ENCODE measurements at regions not wholly inside any gene's neighbourhood (a gene's known extent, or its start where the extent isn't known, plus 50 kb on each side); places are given as distances from the start of the nearest gene placed in this dataset.

- Mint-ChIP-seq H3K4me1 (ENCODE audit: low read depth) (peaks cover 13% of the 10 kb centered on the region), H3K27ac (no peak overlapping the region), H3K4me3 (no peak overlapping the region), H3K9me3 (no peaks in the 10 kb centered on the region), H3K36me3 (ENCODE audit: low read depth) (no peaks in the 10 kb centered on the region), H3K27me3 (peaks cover 2% of the 10 kb centered on the region)
- intact Hi-C loops (cut with micrococcal nuclease), result no loop called here
These were observed 281.1 kb upstream of the MGAT5 start for GRCh38 chr2:133972786-133973185.

GRCh38 chr2:133974353-133974752 lies 279.5 kb upstream of the MGAT5 start:
- Mint-ChIP-seq H3K4me1 (ENCODE audit: low read depth) (peaks cover 5% of the 10 kb centered on the region), H3K9me3 (no peaks in the 10 kb centered on the region), H3K27ac (no peak overlapping the region), H3K36me3 (ENCODE audit: low read depth) (no peaks in the 10 kb centered on the region), H3K27me3 (peaks cover 2% of the 10 kb centered on the region), H3K4me3 (no peak overlapping the region)
- intact Hi-C loops (cut with micrococcal nuclease), result no loop called here

- Mint-ChIP-seq H3K4me1 (ENCODE audit: low read depth) (peaks cover 5% of the 10 kb centered on the region), H3K9me3 (no peaks in the 10 kb centered on the region), H3K27ac (no peak overlapping the region), H3K27me3 (peaks cover 2% of the 10 kb centered on the region), H3K4me3 (no peak overlapping the region), H3K36me3 (ENCODE audit: low read depth) (no peaks in the 10 kb centered on the region)
- intact Hi-C loops (cut with micrococcal nuclease), result no loop called here
These were observed 278.7 kb upstream of the MGAT5 start for GRCh38 chr2:133975135-133975534.

GRCh38 chr2:133975676-133976428 lies 278.0 kb upstream of the MGAT5 start:
- no peaks in the 10 kb centered on the region for H3K9me3 Mint-ChIP-seq
- no peaks in the 10 kb centered on the region for H3K36me3 Mint-ChIP-seq (ENCODE audit: low read depth)
- H3K4me1 Mint-ChIP-seq (ENCODE audit: low read depth), result peaks cover 5% of the 10 kb centered on the region
- H3K4me3 Mint-ChIP-seq, result no peak overlapping the region
- no peak overlapping the region for H3K27ac Mint-ChIP-seq
- peaks cover 2% of the 10 kb centered on the region for H3K27me3 Mint-ChIP-seq
- intact Hi-C loops (cut with micrococcal nuclease), result no loop called here

GRCh38 chr2:133976659-133977058 lies 277.2 kb upstream of the MGAT5 start:
- Mint-ChIP-seq H3K36me3 (ENCODE audit: low read depth) (no peaks in the 10 kb centered on the region), H3K4me3 (no peak overlapping the region), H3K27ac (no peak overlapping the region), H3K9me3 (no peaks in the 10 kb centered on the region), H3K4me1 (ENCODE audit: low read depth) (peaks cover 5% of the 10 kb centered on the region), H3K27me3 (peaks cover 2% of the 10 kb centered on the region)
- intact Hi-C loops (cut with micrococcal nuclease), result no loop called here

GRCh38 chr2:133977405-133977804 lies 276.5 kb upstream of the MGAT5 start:
- H3K36me3 Mint-ChIP-seq (ENCODE audit: low read depth), result no peaks in the 10 kb centered on the region
- no peaks in the 10 kb centered on the region for H3K9me3 Mint-ChIP-seq
- H3K4me1 Mint-ChIP-seq (ENCODE audit: low read depth), result peaks cover 5% of the 10 kb centered on the region
- H3K27me3 Mint-ChIP-seq, result peaks cover 2% of the 10 kb centered on the region
- H3K27ac Mint-ChIP-seq, result no peak overlapping the region
- H3K4me3 Mint-ChIP-seq, result no peak overlapping the region
- intact Hi-C loops (cut with micrococcal nuclease), result no loop called here

- no peaks in the 10 kb centered on the region for H3K36me3 Mint-ChIP-seq (ENCODE audit: low read depth)
- H3K4me1 Mint-ChIP-seq (ENCODE audit: low read depth), result peaks cover 1% of the 10 kb centered on the region
- H3K9me3 Mint-ChIP-seq, result no peaks in the 10 kb centered on the region
- no peak overlapping the region for H3K27ac Mint-ChIP-seq
- H3K4me3 Mint-ChIP-seq, result no peak overlapping the region
- intact Hi-C loops (cut with micrococcal nuclease), result no loop called here
- peaks cover 2% of the 10 kb centered on the region for H3K27me3 Mint-ChIP-seq
These were observed 271.6 kb upstream of the MGAT5 start for GRCh38 chr2:133982256-133982655.

GRCh38 chr2:133985563-133985962 lies 268.3 kb upstream of the MGAT5 start:
- no peaks in the 10 kb centered on the region for H3K4me1 Mint-ChIP-seq (ENCODE audit: low read depth)
- H3K27me3 Mint-ChIP-seq, result peaks cover 2% of the 10 kb centered on the region
- intact Hi-C loops (cut with micrococcal nuclease), result no loop called here
- H3K4me3 Mint-ChIP-seq, result no peak overlapping the region
- no peaks in the 10 kb centered on the region for H3K9me3 Mint-ChIP-seq
- H3K27ac Mint-ChIP-seq, result no peak overlapping the region
- H3K36me3 Mint-ChIP-seq (ENCODE audit: low read depth), result no peaks in the 10 kb centered on the region

- intact Hi-C loops (cut with micrococcal nuclease), result no loop called here
- H3K27me3 Mint-ChIP-seq, result peaks cover 2% of the 10 kb centered on the region
- H3K9me3 Mint-ChIP-seq, result no peaks in the 10 kb centered on the region
- no peaks in the 10 kb centered on the region for H3K36me3 Mint-ChIP-seq (ENCODE audit: low read depth)
- no peaks in the 10 kb centered on the region for H3K4me1 Mint-ChIP-seq (ENCODE audit: low read depth)
- no peak overlapping the region for H3K27ac Mint-ChIP-seq
- H3K4me3 Mint-ChIP-seq, result no peak overlapping the region
These were observed 267.6 kb upstream of the MGAT5 start for GRCh38 chr2:133986081-133986837.

GRCh38 chr2:133986881-133987795 lies 266.7 kb upstream of the MGAT5 start:
- intact Hi-C loops (cut with micrococcal nuclease), result no loop called here
- H3K36me3 Mint-ChIP-seq (ENCODE audit: low read depth), result no peaks in the 10 kb centered on the region
- H3K27me3 Mint-ChIP-seq, result peaks cover 3% of the 10 kb centered on the region
- H3K27ac Mint-ChIP-seq, result no peak overlapping the region
- H3K4me1 Mint-ChIP-seq (ENCODE audit: low read depth), result no peaks in the 10 kb centered on the region
- no peaks in the 10 kb centered on the region for H3K9me3 Mint-ChIP-seq
- H3K4me3 Mint-ChIP-seq, result no peak overlapping the region

GRCh38 chr2:133988316-133988891 lies 265.5 kb upstream of the MGAT5 start:
- Mint-ChIP-seq H3K27ac (no peak overlapping the region), H3K9me3 (no peaks in the 10 kb centered on the region), H3K4me1 (ENCODE audit: low read depth) (no peaks in the 10 kb centered on the region), H3K36me3 (ENCODE audit: low read depth) (no peaks in the 10 kb centered on the region), H3K4me3 (no peak overlapping the region), H3K27me3 (peaks cover 10% of the 10 kb centered on the region)
- intact Hi-C loops (cut with micrococcal nuclease), result no loop called here

- Mint-ChIP-seq H3K27me3 (peaks cover 11% of the 10 kb centered on the region), H3K4me1 (ENCODE audit: low read depth) (no peaks in the 10 kb centered on the region), H3K27ac (no peak overlapping the region), H3K9me3 (no peaks in the 10 kb centered on the region), H3K36me3 (ENCODE audit: low read depth) (no peaks in the 10 kb centered on the region), H3K4me3 (no peak overlapping the region)
- intact Hi-C loops (cut with micrococcal nuclease), result no loop called here
These were observed 262.2 kb upstream of the MGAT5 start for GRCh38 chr2:133991606-133992168.

GRCh38 chr2:133992454-133992853 lies 261.4 kb upstream of the MGAT5 start:
- Mint-ChIP-seq H3K4me3 (no peak overlapping the region), H3K9me3 (no peaks in the 10 kb centered on the region), H3K36me3 (ENCODE audit: low read depth) (no peaks in the 10 kb centered on the region), H3K27ac (no peak overlapping the region), H3K4me1 (ENCODE audit: low read depth) (no peaks in the 10 kb centered on the region), H3K27me3 (peaks cover 11% of the 10 kb centered on the region)
- intact Hi-C loops (cut with micrococcal nuclease), result no loop called here
